Esophagus squamous epithelium (tissue), 5 donors: ENCODE measurements at regions not wholly inside any gene's neighbourhood (a gene's known extent, or its start where the extent isn't known, plus 50 kb on each side); places are given as distances from the start of the nearest gene placed in this dataset.
A peak's percentile ranks its signal among the peaks of the same experiment; 100 is the strongest.

ENCODE experiments used
- DNase-seq: peaks from one replicate; lab custom pipeline; 2025; lab: John Stamatoyannopoulos, UW
- H3K27ac ChIP-seq, 4 donors: fragments of 200-600 bp; sonication (generic); one replicate each; pipeline ENCODE4 v1.5.1; 2016 to 2019; ENCODE audit warnings: mild to moderate bottlenecking in 1 of 4
- H3K27me3 ChIP-seq, 4 donors: fragments of 200-600 bp; sonication (generic); 1 replicate in 3 of 4; 2 replicates in 1 of 4; pipeline versions ENCODE4 v1.5.1 to v1.6.0; 2017 to 2021; ENCODE audit warnings: antibody characterized with exemption in 1 of 4
- H3K36me3 ChIP-seq, 3 donors: fragments of 200-600 bp; sonication (generic); one replicate each; pipeline ENCODE4 v1.5.1; 2016 to 2019
- H3K4me1 ChIP-seq, 3 donors: fragments of 200-600 bp; sonication (generic); one replicate each; pipeline ENCODE4 v1.5.1; 2017 to 2019
- H3K4me3 ChIP-seq, 4 donors: fragments of 200-600 bp; sonication (generic); 1 replicate in 3 of 4; 2 replicates in 1 of 4; pipeline ENCODE4 v1.5.1; 2016 to 2019; ENCODE audit warnings: mild to moderate bottlenecking in 2 of 4, moderate library complexity in 1 of 4
- H3K9me3 ChIP-seq, 3 donors: fragments of 200-600 bp; sonication (generic); one replicate each; pipeline ENCODE4 v1.5.1; 2016 to 2019
- CTCF ChIP-seq, 6 experiments: fragments of 450-650 bp in 4 of 6; fragments of 200-600 bp in 2 of 6; sonication (generic) in 2 of 6; IDR thresholded peaks; one replicate each; pipeline ENCODE4 v1.5.1; 2016 to 2019; ENCODE audit warnings: antibody characterized with exemption in 6 of 6, mild to moderate bottlenecking in 4 of 6, moderate library complexity in 4 of 6
- POLR2A ChIP-seq, 4 donors: fragments of 450-650 bp; IDR thresholded peaks; one replicate each; pipeline ENCODE4 v1.6.1; 2017; ENCODE audit warnings: antibody characterized with exemption in 4 of 4, mild to moderate bottlenecking in 4 of 4, moderate library complexity in 3 of 4
- WGBS, 2 donors: methylation state at CpG; one replicate each; pipeline ENCODE4 v1.1.5; 2018; 5-methylcytosine and 5-hydroxymethylcytosine counted together
- intact Hi-C: fragments of 100-400 bp; cut with DNase I; formaldehyde crosslinking; loops from one replicate; pipeline ENCODE4 v1.15.0; 2022
- donor health status: DM: yes; HTN: yes; CAD: no.

- H3K9me3 ChIP-seq = no peaks in the 10 kb centered on the region
- peaks cover 19 to 24% (median 22%) of the 10 kb centered on the region in 3 donors for H3K4me1 ChIP-seq
- WGBS, 2 donors = 31 to 34% methylated on average over 8 to 11 of the region's 11 CpGs
- no peaks in the 10 kb centered on the region for H3K27me3 ChIP-seq
- H3K27ac ChIP-seq = peak overlapping the region; percentile 5 to 47 (median 31)
- no peaks in the 10 kb centered on the region for H3K36me3 ChIP-seq
- DNase-seq = no peak
- intact Hi-C loops = no loop called here
- H3K4me3 ChIP-seq = no peak overlapping the region
- TF ChIP-seq CTCF (IDR thresholded peaks at IDR 0.05) (no peak), POLR2A (IDR thresholded peaks at IDR 0.05) (no peak)
Observed at GRCh38 chr2:64904413-64905329, 84.5 kb upstream of the SLC1A4 start.

GRCh38 chr2:64905338-64906024 lies 83.7 kb upstream of the SLC1A4 start:
- H3K4me3 ChIP-seq = no peak overlapping the region
- H3K27ac ChIP-seq = peak overlapping the region in 3 of 4 donors; percentile 5 to 47 (median 26)
- peaks cover 19 to 24% (median 22%) of the 10 kb centered on the region in 3 donors for H3K4me1 ChIP-seq
- TF ChIP-seq POLR2A (IDR thresholded peaks at IDR 0.05) (no peak), CTCF (IDR thresholded peaks at IDR 0.05) (no peak)
- H3K27me3 ChIP-seq = no peaks in the 10 kb centered on the region
- DNase-seq = no peak
- no peaks in the 10 kb centered on the region for H3K36me3 ChIP-seq
- 54 to 75% methylated on average over 6 to 8 of the region's 8 CpGs for WGBS, 2 donors
- no peaks in the 10 kb centered on the region for H3K9me3 ChIP-seq
- intact Hi-C loops = no loop called here

GRCh38 chr2:64906853-64907536 lies 82.2 kb upstream of the SLC1A4 start:
- Histone ChIP-seq H3K27me3 (no peaks in the 10 kb centered on the region), H3K4me3 (no peak overlapping the region), H3K4me1 (peaks cover 19 to 24% (median 22%) of the 10 kb centered on the region in 3 donors), H3K9me3 (no peaks in the 10 kb centered on the region), H3K36me3 (no peaks in the 10 kb centered on the region), H3K27ac (no peak overlapping the region)
- no peak for DNase-seq
- TF ChIP-seq CTCF (IDR thresholded peaks at IDR 0.05) = no peak
- TF ChIP-seq POLR2A (IDR thresholded peaks at IDR 0.05) = no peak
- WGBS, 2 donors = 85 to 94% methylated on average over 6 of the region's 6 CpGs
- intact Hi-C loops = no loop called here

GRCh38 chr2:64908406-64908805 lies 80.8 kb upstream of the SLC1A4 start:
- no peak for DNase-seq
- intact Hi-C loops = no loop called here
- Histone ChIP-seq H3K27me3 (no peaks in the 10 kb centered on the region), H3K4me1 (peaks cover 19 to 24% (median 22%) of the 10 kb centered on the region in 3 donors), H3K9me3 (no peaks in the 10 kb centered on the region), H3K36me3 (no peaks in the 10 kb centered on the region), H3K4me3 (no peak overlapping the region), H3K27ac (no peak overlapping the region)
- 84 to 85% methylated on average over 2 of the region's 2 CpGs for WGBS, 2 donors
- no peak for TF ChIP-seq POLR2A (IDR thresholded peaks at IDR 0.05)
- TF ChIP-seq CTCF (IDR thresholded peaks at IDR 0.05) = no peak
